Neural cell (in vitro differentiated cells): ENCODE measurements at regions not wholly inside any gene's neighbourhood (a gene's known extent, or its start where the extent isn't known, plus 50 kb on each side); places are given as distances from the start of the nearest gene placed in this dataset.

Source experiments
- H2AFZ ChIP-seq: fragments of 200-600, 300-800 bp; sonication (generic), shearing (Covaris generic); 2 replicates; pipeline ENCODE4 v1.6.0; 2014; ENCODE audit warnings: low read depth, mild to moderate bottlenecking, antibody characterized with exemption, low read length, moderate library complexity
- H3F3A ChIP-seq: fragments of 200-600 bp; shearing (Covaris generic); 2 replicates; pipeline ENCODE4 v1.6.1; 2016; ENCODE audit warnings: mild to moderate bottlenecking, moderate library complexity, mixed read lengths, antibody characterized with exemption, low read length; ENCODE audit not compliant: insufficient read depth, poor library complexity, severe bottlenecking
- H3K27ac ChIP-seq: fragments of 200-600, 300-800 bp; sonication (generic), shearing (Covaris generic); 2 replicates; pipeline ENCODE4 v1.5.1; 2014; ENCODE audit warnings: mild to moderate bottlenecking, low read length, moderate library complexity
- H3K27me3 ChIP-seq: fragments of 300-800, 200-600 bp; sonication (generic), shearing (Covaris generic); 2 replicates; pipeline ENCODE4 v1.6.0; 2014; ENCODE audit warnings: mild to moderate bottlenecking, low read depth, low read length, moderate library complexity; ENCODE audit not compliant: insufficient read depth
- H3K36me3 ChIP-seq: fragments of 300-800, 200-600 bp; sonication (generic), shearing (Covaris generic); 2 replicates; pipeline ENCODE4 v1.5.1; 2014; ENCODE audit warnings: mild to moderate bottlenecking, antibody characterized with exemption, low read length, moderate library complexity; ENCODE audit not compliant: insufficient read depth
- H3K4me2 ChIP-seq: fragments of 300-800, 200-600 bp; sonication (generic), shearing (Covaris generic); 2 replicates; pipeline ENCODE4 v1.6.0; 2014; ENCODE audit warnings: mild to moderate bottlenecking, low read length
- H3K4me3 ChIP-seq: fragments of 300-800, 200-600 bp; sonication (generic), shearing (Covaris generic); 2 replicates; pipeline ENCODE4 v1.5.1; 2014; ENCODE audit warnings: mild to moderate bottlenecking, low read length, moderate library complexity
- H3K79me2 ChIP-seq: fragments of 200-600 bp; shearing (Covaris generic); replicated peaks from 2 replicates; pipeline ENCODE4 v1.6.0; 2014; ENCODE audit warnings: mild to moderate bottlenecking, low read length, moderate library complexity; ENCODE audit not compliant: insufficient read depth
- H3K9ac ChIP-seq: fragments of 300-800, 200-600 bp; sonication (generic), shearing (Covaris generic); 2 replicates; pipeline ENCODE4 v1.6.1; 2016; ENCODE audit warnings: mild to moderate bottlenecking, low read length, mixed read lengths
- H3K9me2 ChIP-seq: fragments of 200-600 bp; shearing (Covaris generic); 2 replicates; pipeline ENCODE4 v1.6.1; 2016; ENCODE audit warnings: mild to moderate bottlenecking, low read length, mixed read lengths; ENCODE audit not compliant: insufficient read depth
- H3K9me3 ChIP-seq: fragments of 200-600, 300-800 bp; sonication (generic), shearing (Covaris generic); 2 replicates; pipeline ENCODE4 v1.6.1; 2016; ENCODE audit warnings: mild to moderate bottlenecking, mixed run types, low read length, moderate library complexity, mixed read lengths
- H4K20me1 ChIP-seq: fragments of 200-600 bp; shearing (Covaris generic); 2 replicates; pipeline ENCODE4 v1.6.1; 2016; ENCODE audit warnings: mild to moderate bottlenecking, mixed run types; ENCODE audit not compliant: insufficient read depth
- CTCF ChIP-seq: fragments of 450-650 bp; IDR thresholded peaks from 2 replicates; pipeline ENCODE4 v1.5.1; 2014; ENCODE audit warnings: antibody characterized with exemption, mild to moderate bottlenecking, moderate library complexity; ENCODE audit not compliant: poor library complexity, severe bottlenecking
- EP300 ChIP-seq: fragments of 450-650 bp; conservative IDR thresholded peaks from 2 replicates; pipeline ENCODE4 v1.6.1; 2014; ENCODE audit warnings: antibody characterized with exemption, mild to moderate bottlenecking, moderate library complexity; ENCODE audit not compliant: poor library complexity, severe bottlenecking
- EZH2 ChIP-seq: fragments of 200-600, 300-800 bp; shearing (Covaris generic), sonication (generic); IDR thresholded peaks from 2 replicates; pipeline ENCODE4 v1.6.1; 2014; ENCODE audit warnings: antibody characterized with exemption, low read length, borderline replicate concordance, mild to moderate bottlenecking; ENCODE audit not compliant: insufficient read depth, poor library complexity, severe bottlenecking
- MXI1 ChIP-seq: fragments of 450-650 bp; conservative IDR thresholded peaks from 2 replicates; pipeline ENCODE4 v1.6.1; 2014; ENCODE audit warnings: antibody characterized with exemption, mild to moderate bottlenecking; ENCODE audit not compliant: poor library complexity, severe bottlenecking
- POLR2AphosphoS5 ChIP-seq: IDR thresholded peaks from 2 replicates; pipeline ENCODE4 v1.6.1; 2012
- RAD21 ChIP-seq: fragments of 450-650 bp; conservative IDR thresholded peaks from 2 replicates; pipeline ENCODE4 v1.6.1; 2014; ENCODE audit warnings: antibody characterized with exemption, mild to moderate bottlenecking, moderate library complexity
- REST ChIP-seq: IDR thresholded peaks from 2 replicates; pipeline ENCODE4 v1.6.1; 2012; ENCODE audit warnings: borderline replicate concordance
- SMC3 ChIP-seq: fragments of 450-650 bp; conservative IDR thresholded peaks from 2 replicates; pipeline ENCODE4 v1.6.1; 2014; ENCODE audit warnings: antibody characterized with exemption, mild to moderate bottlenecking, moderate library complexity; ENCODE audit not compliant: poor library complexity
- TAF1 ChIP-seq: IDR thresholded peaks from 2 replicates; pipeline ENCODE4 v1.6.1; 2012; ENCODE audit warnings: low read depth

GRCh38 chr5:58127255-58128220 is 332.3 kb downstream of the PLK2 start:
- H4K20me1 ChIP-seq = no peaks in the 10 kb centered on the region
- H3K27me3 ChIP-seq = no peaks in the 10 kb centered on the region
- H3K9ac ChIP-seq = no peak overlapping the region
- no peaks in the 10 kb centered on the region for H3K79me2 ChIP-seq
- no peaks in the 10 kb centered on the region for H3K9me2 ChIP-seq
- no peak for TF ChIP-seq EP300
- no peak for TF ChIP-seq MXI1
- TF ChIP-seq EZH2 = no peak
- no peak for TF ChIP-seq RAD21
- no peak for TF ChIP-seq POLR2AphosphoS5
- TF ChIP-seq SMC3 = no peak
- TF ChIP-seq TAF1 = no peak
- TF ChIP-seq CTCF = no peak
- TF ChIP-seq REST = no peak
- H3K36me3 ChIP-seq = no peaks in the 10 kb centered on the region
- H3K9me3 ChIP-seq = no peaks in the 10 kb centered on the region
- no peak overlapping the region for H3K4me3 ChIP-seq
- H3F3A ChIP-seq = peaks cover 5% of the 10 kb centered on the region
- no peak overlapping the region for H2AFZ ChIP-seq
- no peak overlapping the region for H3K4me2 ChIP-seq
- H3K27ac ChIP-seq = no peak overlapping the region

GRCh38 chr5:58123501-58123900 is 336.4 kb downstream of the PLK2 start:
- H4K20me1 ChIP-seq = no peaks in the 10 kb centered on the region
- H3K9me3 ChIP-seq = no peaks in the 10 kb centered on the region

More at GRCh38 chr5:58123501-58123900, 336.4 kb downstream of the PLK2 start:
- Histone ChIP-seq H3K36me3 (no peaks in the 10 kb centered on the region), H3K4me2 (peak overlapping the region; percentile 14), H3K4me3 (no peak overlapping the region), H3K9ac (peak overlapping the region; percentile 54), H3K9me2 (no peaks in the 10 kb centered on the region), H3K27ac (peak overlapping the region; percentile 91), H3K27me3 (no peaks in the 10 kb centered on the region), H3K79me2 (no peaks in the 10 kb centered on the region), H3F3A (peaks cover 5% of the 10 kb centered on the region), H2AFZ (no peak overlapping the region)
- TF ChIP-seq MXI1 = no peak
- TF ChIP-seq RAD21 = no peak
- TF ChIP-seq EP300 = no peak
- no peak for TF ChIP-seq EZH2
- no peak for TF ChIP-seq REST
